ENCODE measurements at regions not wholly inside any gene's neighbourhood (a gene's known extent, or its start where the extent isn't known, plus 50 kb on each side); places are given as distances from the start of the nearest gene placed in this dataset.

DNA sequence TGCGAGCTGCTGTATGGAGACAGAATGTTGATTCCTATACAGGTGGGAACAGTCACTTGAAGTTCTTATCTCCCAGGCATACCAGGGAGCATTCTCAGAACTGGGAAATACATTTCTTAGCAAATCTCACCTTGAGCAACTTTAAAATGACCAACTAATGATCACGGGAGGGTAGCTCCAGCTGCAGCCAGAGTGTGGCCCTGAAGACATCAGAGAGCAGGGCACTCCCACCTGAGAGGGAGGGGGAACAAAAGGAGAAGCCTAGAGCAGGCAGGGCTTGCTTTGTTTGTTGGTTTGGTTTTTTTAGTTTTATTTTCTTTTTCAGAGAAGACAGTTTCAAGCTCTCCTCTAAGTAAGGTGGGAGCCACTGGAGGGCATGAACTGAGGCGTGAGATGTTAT, 101.1 kb downstream of the OTX2 start:
- TF ChIP-seq CREB1 (IDR thresholded peaks at IDR 0.05): no peak
- no peak for TF ChIP-seq CREB1 (CRISPR knock-in tag; IDR thresholded peaks at IDR 0.05)
- TF ChIP-seq EZH2 (IDR thresholded peaks at IDR 0.05; ENCODE audit: borderline replicate concordance, low read depth, low read length): no peak
- TF ChIP-seq, protein P1, sequence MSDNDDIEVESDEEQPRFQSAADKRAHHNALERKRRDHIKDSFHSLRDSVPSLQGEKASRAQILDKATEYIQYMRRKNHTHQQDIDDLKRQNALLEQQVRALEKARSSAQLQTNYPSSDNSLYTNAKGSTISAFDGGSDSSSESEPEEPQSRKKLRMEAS (CRISPR knock-in tag; IDR thresholded peaks at IDR 0.05): no peak
- TF ChIP-seq NBN (IDR thresholded peaks at IDR 0.05; ENCODE audit: low read depth): no peak
- TF ChIP-seq TAF1 (IDR thresholded peaks at IDR 0.05; ENCODE audit: control insufficient read depth, extremely low read depth, insufficient read depth, low read length, severe bottlenecking): no peak
- TF ChIP-seq CTCF (IDR thresholded peaks at IDR 0.05 in 2 of 3, conservative IDR thresholded peaks at IDR 0.05 in 1 of 3; ENCODE audit: insufficient read depth in 2 of 3, low read depth in 1 of 3, low read length in 3 of 3): no peak

All from K562 (cell line).